ENCODE measurements at regions not wholly inside any gene's neighbourhood (a gene's known extent, or its start where the extent isn't known, plus 50 kb on each side); places are given as distances from the start of the nearest gene placed in this dataset.
A peak's percentile ranks its signal among the peaks of the same experiment; 100 is the strongest.
"Not testable (repeated sequence)": the region's sequence is repeated elsewhere in the genome, so short reads cannot be mapped to it uniquely, and the experiment has no call there.

DNA sequence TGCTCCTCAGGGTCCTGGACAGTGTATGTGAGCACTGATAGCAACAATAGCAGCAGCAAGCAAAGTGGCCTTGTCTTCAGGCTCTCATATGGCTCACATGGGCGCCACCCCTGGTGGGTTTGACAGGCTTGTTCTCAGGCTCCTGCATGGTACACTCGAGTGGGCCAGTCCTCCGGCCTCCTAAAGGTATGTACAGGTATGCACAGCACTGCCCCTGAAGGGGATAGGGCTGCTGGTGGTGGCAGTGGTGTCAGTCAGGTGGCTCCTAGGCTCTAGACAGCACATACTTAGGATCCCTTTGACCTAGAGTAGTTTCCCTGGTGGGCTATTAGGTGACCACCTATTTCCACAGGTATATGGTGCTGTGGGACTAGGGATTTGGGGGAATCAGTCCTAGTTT lies 79.8 kb downstream of the LGALS9B start:
- intact Hi-C loops (cut with DNase I); H3K27me3 ChIP-seq; H3K36me3 ChIP-seq (replicated peaks in 1 of 2; ENCODE audit: insufficient read depth in 1 of 2, low read depth in 2 of 2); ATAC-seq; H3K27ac ChIP-seq; H3K9me3 ChIP-seq; H3K4me1 ChIP-seq; H3K4me3 ChIP-seq; DNase-seq: not testable (repeated sequence)
- WGBS, 2 donors: 90% methylated on average over 3 of the region's 3 CpGs; no CpG with 5 or more reads in 1 of the 2 donors

DNA sequence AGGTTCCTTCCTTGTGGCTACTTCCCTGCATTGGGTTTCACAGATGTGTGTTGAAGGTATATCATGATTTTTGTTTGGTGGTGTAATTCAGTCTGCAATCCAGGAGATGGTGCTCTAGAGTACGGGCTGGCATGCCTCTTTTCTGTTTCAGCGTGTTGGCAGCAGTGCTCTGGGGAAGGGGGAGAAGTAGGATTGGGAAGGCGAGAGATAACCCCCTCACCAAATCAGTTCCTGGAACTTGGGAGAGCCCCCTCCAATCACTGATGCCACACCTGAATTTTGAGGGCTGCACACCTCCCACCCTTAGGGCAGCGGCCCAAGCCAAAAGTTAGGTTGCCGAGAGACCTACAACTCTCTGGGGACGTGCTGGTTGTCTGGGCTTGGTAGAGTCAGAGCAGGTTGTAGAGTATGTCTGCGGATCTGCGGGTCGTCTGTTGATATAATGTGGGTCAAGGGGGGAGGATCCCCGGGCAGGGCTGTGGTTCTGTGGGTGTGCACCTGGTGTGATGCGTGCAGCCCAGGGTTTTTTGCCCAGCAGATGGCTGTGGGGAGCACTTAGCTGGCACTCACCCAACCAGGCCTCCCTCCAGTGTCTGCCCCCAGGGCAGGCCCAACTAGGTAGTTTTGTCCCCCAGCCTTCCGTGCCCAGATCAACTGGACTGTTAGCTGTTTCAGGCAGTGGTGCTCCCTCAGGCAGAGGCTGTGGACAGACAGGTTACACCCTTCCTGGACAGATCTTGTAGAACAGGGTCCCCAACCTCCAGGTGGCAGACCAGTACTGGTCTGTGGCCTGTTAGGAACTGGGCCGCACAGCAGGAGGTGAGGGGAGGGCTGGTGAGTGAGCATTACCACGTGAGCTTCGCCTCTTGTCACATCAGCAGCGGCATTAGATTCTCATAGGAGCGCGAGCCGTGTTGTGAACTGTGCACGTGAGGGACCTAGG lies 85.7 kb downstream of the LGALS9B start:
- DNase-seq: peak in 1 of 4 donors; percentile 4

DNA sequence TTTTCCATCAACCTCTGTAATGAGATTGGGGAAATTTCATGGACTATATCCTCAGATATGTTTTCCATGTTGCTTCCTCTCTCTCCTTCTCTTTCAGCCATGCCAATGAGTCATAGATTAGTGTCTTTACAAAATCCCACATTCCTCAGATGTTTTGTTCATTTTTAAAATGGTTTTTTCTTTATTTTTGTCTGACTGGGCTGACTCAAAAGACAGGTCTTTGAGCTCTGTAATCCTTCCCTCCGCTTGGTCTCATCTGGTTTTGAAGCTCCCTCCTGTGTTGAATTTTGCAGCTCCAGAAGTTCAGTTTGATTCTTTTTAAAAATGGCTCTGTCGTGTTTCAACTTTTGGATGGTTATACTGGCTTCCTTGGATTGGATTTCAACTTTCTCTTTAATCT lies 86.7 kb downstream of the LGALS9B start:
- intact Hi-C loops (cut with DNase I); H3K27me3 ChIP-seq; H3K4me1 ChIP-seq; DNase-seq; H3K9me3 ChIP-seq; H3K36me3 ChIP-seq (replicated peaks in 1 of 2; ENCODE audit: insufficient read depth in 1 of 2, low read depth in 2 of 2); H3K4me3 ChIP-seq; ATAC-seq; H3K27ac ChIP-seq: not testable (repeated sequence)
- WGBS, 2 donors: 54 to 56% methylated on average over 2 of the region's 2 CpGs

More for the DNA sequence above, 85.7 kb downstream of the LGALS9B start:
- intact Hi-C loops (cut with DNase I); H3K27me3 ChIP-seq; H3K9me3 ChIP-seq; H3K4me1 ChIP-seq; H3K4me3 ChIP-seq; H3K27ac ChIP-seq; H3K36me3 ChIP-seq (replicated peaks in 1 of 2; ENCODE audit: insufficient read depth in 1 of 2, low read depth in 2 of 2); ATAC-seq: not testable (repeated sequence)
- TF ChIP-seq, protein P1, sequence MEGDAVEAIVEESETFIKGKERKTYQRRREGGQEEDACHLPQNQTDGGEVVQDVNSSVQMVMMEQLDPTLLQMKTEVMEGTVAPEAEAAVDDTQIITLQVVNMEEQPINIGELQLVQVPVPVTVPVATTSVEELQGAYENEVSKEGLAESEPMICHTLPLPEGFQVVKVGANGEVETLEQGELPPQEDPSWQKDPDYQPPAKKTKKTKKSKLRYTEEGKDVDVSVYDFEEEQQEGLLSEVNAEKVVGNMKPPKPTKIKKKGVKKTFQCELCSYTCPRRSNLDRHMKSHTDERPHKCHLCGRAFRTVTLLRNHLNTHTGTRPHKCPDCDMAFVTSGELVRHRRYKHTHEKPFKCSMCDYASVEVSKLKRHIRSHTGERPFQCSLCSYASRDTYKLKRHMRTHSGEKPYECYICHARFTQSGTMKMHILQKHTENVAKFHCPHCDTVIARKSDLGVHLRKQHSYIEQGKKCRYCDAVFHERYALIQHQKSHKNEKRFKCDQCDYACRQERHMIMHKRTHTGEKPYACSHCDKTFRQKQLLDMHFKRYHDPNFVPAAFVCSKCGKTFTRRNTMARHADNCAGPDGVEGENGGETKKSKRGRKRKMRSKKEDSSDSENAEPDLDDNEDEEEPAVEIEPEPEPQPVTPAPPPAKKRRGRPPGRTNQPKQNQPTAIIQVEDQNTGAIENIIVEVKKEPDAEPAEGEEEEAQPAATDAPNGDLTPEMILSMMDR (IDR thresholded peaks at IDR 0.05): peak in 6 of 7 experiments; percentile 26 to 48 (median 38)
- 22 to 35% methylated on average over 4 to 13 of the region's 20 CpGs for WGBS, 2 donors

DNA sequence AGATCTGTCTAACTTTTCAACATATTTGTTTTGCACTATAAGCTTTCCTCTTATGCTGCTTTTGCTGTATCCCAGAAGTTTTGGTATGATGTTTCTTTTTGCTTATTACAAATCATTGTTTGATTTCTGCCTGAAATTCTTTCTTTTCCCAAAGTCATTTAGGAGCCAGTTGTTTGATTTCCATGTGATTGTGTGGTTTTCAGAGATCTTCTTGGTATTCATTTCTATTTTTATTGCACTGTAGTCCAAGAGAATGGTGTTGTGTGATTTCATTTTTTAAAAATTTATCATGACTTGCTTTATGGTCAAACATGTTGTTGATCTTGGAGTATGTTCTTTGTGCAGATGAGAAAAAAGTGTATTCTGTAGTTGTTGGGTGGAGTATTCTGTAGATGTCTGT lies 88.1 kb downstream of the LGALS9B start:
- H3K4me3 ChIP-seq; H3K27ac ChIP-seq; intact Hi-C loops (cut with DNase I); ATAC-seq; H3K27me3 ChIP-seq; H3K4me1 ChIP-seq; H3K36me3 ChIP-seq (replicated peaks in 1 of 2; ENCODE audit: insufficient read depth in 1 of 2, low read depth in 2 of 2); DNase-seq; H3K9me3 ChIP-seq: not testable (repeated sequence)

DNA sequence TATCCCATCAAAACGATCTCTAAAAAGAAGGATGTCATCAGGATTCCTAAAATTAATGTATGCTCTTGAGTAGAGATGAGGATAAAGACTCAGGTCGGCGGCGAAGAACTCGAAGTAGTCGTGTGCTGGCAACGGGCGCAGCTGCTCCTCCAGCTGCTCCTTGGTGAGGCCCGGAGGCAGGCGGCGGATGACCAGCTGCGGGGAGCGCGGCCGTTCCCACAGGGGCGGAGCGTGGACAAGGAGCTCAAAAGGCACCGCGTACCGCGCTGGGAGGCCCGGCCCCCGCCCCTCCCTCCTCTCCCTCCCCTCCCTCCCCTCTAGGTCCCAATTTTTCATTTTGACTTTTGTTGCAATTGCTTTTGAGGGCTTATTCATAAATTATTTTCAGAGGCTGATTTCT lies 90.7 kb downstream of the LGALS9B start:
- peak; percentile 30 for ATAC-seq
- H3K9me3 ChIP-seq; H3K27ac ChIP-seq; H3K4me3 ChIP-seq; intact Hi-C loops (cut with DNase I); H3K36me3 ChIP-seq (replicated peaks in 1 of 2; ENCODE audit: insufficient read depth in 1 of 2, low read depth in 2 of 2); H3K4me1 ChIP-seq; H3K27me3 ChIP-seq: not testable (repeated sequence)
- 34% methylated on average over 7 of the region's 23 CpGs; no CpG with 5 or more reads in 1 of the 2 donors for WGBS, 2 donors
- DNase-seq: peak in 2 of 4 donors; percentile 2 to 20

DNA sequence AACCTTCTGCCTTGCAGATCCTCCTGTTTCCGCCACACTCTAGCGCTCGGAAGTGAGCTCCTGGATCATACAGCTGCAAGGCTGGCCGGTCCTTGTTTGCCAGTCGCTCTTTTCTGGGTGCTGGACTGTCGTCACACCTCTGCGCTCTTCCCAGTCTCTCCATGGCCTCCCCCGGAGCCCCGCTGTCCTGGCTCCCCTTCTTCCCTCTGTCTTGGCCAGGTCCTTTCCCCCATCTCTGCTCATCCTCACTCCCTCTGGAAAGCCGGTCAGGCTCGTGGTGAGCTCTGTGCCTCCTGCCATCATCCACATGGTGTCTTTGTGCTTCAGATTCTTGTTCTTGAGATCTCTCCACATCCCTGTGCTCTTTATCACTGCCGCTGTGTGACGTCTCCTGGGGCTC lies 91.6 kb downstream of the LGALS9B start:
- H3K4me3 ChIP-seq; H3K27me3 ChIP-seq; H3K9me3 ChIP-seq; intact Hi-C loops (cut with DNase I); H3K27ac ChIP-seq; DNase-seq; H3K4me1 ChIP-seq; H3K36me3 ChIP-seq (replicated peaks in 1 of 2; ENCODE audit: insufficient read depth in 1 of 2, low read depth in 2 of 2); ATAC-seq: not testable (repeated sequence)
- WGBS, 2 donors: 77 to 92% methylated on average over 9 to 12 of the region's 13 CpGs
